Omental fat pad (tissue), 3 donors: ENCODE measurements at regions not wholly inside any gene's neighbourhood (a gene's known extent, or its start where the extent isn't known, plus 50 kb on each side); places are given as distances from the start of the nearest gene placed in this dataset.
"Not testable (repeated sequence)": the region's sequence is repeated elsewhere in the genome, so short reads cannot be mapped to it uniquely, and the experiment has no call there.

Source experiments
- ATAC-seq: fragments of 150-250 bp; one replicate; pipeline ENCODE4 v1.9.1; 2016; ENCODE audit warnings: mild to moderate bottlenecking, moderate library complexity; ENCODE audit not compliant: low FRiP score
- DNase-seq: peaks from one replicate; pipeline ENCODE4 v3.0.0-alpha.2; 2019; ENCODE audit warnings: low spot score
- TF ChIP-seq, protein P1 (sequence below), 3 donors: fragments of 450-650 bp; IDR thresholded peaks; one replicate each; pipeline ENCODE4 v1.5.1; 2016 to 2017; ENCODE audit warnings: antibody characterized with exemption in 3 of 3, mild to moderate bottlenecking in 3 of 3, moderate library complexity in 2 of 3

DNA sequence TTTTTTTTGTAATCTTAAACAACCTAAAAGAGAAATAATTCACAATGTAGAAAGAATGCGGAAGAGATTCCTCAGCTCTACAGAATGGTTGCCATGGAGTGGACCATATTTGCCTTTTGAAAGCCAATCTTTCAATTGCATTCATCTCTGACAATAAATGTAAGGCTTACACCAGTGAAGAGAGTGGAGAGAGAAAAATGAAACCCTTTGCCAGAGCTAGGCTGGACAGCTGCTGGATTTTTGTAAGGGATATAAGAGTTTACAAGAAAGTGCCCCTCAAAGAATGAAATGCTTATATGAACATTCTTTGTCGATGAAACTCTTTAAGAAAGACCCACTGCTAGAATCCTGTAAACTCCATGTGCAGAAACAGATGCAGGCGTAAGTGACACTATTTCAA is 66.0 kb upstream of the FAT1 start:
- TF ChIP-seq, protein P1, sequence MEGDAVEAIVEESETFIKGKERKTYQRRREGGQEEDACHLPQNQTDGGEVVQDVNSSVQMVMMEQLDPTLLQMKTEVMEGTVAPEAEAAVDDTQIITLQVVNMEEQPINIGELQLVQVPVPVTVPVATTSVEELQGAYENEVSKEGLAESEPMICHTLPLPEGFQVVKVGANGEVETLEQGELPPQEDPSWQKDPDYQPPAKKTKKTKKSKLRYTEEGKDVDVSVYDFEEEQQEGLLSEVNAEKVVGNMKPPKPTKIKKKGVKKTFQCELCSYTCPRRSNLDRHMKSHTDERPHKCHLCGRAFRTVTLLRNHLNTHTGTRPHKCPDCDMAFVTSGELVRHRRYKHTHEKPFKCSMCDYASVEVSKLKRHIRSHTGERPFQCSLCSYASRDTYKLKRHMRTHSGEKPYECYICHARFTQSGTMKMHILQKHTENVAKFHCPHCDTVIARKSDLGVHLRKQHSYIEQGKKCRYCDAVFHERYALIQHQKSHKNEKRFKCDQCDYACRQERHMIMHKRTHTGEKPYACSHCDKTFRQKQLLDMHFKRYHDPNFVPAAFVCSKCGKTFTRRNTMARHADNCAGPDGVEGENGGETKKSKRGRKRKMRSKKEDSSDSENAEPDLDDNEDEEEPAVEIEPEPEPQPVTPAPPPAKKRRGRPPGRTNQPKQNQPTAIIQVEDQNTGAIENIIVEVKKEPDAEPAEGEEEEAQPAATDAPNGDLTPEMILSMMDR (IDR thresholded peaks at IDR 0.05), result no peak
- no peak for DNase-seq
- no peak for ATAC-seq

DNA sequence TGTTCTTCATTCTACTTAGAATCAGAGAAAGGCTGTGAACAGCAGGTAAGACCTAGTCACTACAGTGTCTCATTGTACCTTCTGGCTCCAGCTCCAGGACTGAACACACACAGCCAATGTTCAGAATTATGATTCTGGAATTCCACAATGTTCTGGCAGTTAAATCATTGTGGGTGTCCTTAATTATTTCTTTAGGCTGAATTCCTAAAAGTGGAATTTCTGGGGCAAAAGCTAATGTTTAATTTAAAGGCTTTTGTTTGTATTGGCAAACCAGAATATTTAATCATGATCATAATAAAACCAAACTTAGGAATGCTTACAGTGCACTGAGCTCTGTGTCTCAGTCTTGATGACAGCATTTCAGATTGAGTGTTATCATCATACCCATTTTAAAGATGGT is 67.0 kb upstream of the FAT1 start:
- DNase-seq (no peak), ATAC-seq (no peak)
- TF ChIP-seq, protein P1 (IDR thresholded peaks at IDR 0.05), result no peak

DNA sequence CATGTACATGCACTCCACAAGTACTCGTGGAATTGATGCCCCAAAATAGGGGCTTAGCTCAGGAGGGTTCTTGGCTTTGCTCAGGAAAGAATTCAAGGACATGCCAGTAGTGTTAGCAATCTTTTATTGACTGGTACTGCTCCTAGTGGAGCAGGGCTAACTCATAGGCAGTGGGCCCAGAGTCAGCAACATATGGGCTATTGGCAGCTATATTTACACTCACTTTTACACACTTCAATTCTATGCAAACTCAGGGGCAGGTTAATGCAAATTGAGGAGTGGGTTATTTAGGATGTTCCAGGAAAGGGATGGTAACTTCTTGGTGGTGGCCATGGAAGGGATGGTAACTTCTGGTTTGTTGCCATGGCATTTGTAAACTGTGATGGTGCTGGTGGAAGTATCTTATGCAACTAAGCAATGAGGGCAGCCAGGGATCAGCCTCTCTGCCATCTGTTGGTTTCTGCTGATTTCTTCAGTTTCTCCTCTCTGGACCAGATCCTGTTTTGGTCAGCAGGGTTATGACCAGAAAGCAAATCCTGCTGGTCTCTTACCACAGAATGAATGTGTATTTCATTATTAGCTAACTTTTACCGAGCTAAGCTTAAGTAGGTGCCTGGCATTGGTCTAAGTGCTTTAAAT is 69.2 kb upstream of the FAT1 start:
- no peak for ATAC-seq
- TF ChIP-seq, protein P1 (IDR thresholded peaks at IDR 0.05), result no peak

DNA sequence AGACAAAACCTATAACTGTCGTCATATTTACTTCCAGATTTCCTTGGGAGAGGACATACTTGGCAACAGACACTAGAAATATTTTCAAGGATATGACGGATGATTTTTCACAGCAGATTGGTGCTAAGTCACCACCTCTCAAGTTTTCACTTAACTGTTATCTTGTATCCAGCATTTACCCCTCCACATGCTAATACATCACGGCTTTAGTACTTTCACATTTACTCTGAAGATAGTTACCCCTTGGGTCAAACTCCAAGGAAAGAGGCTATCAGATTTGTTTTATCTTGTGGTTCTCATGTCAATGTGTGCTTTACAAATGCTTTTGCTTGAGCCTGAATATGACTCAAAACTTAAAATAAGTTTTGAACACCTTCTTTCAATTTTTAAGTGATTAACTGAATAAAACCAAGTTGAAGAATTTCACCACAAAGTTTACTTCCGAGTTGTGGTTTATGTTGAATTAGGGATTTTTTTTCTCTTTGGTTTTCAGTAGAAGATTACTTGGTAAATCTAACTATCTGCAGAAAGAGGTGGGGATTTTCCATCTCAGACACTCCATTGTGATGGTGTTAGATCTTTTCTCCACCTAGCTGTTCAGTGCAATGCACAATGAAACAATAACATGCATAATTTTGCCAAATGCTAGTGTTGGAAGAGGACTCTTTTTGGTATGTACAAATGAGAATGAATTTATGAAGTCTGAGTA is 75.4 kb upstream of the FAT1 start:
- TF ChIP-seq, protein P1 (IDR thresholded peaks at IDR 0.05), result no peak
- DNase-seq (no peak), ATAC-seq (no peak)

More for the DNA sequence above, 69.2 kb upstream of the FAT1 start:
- no peak for DNase-seq

DNA sequence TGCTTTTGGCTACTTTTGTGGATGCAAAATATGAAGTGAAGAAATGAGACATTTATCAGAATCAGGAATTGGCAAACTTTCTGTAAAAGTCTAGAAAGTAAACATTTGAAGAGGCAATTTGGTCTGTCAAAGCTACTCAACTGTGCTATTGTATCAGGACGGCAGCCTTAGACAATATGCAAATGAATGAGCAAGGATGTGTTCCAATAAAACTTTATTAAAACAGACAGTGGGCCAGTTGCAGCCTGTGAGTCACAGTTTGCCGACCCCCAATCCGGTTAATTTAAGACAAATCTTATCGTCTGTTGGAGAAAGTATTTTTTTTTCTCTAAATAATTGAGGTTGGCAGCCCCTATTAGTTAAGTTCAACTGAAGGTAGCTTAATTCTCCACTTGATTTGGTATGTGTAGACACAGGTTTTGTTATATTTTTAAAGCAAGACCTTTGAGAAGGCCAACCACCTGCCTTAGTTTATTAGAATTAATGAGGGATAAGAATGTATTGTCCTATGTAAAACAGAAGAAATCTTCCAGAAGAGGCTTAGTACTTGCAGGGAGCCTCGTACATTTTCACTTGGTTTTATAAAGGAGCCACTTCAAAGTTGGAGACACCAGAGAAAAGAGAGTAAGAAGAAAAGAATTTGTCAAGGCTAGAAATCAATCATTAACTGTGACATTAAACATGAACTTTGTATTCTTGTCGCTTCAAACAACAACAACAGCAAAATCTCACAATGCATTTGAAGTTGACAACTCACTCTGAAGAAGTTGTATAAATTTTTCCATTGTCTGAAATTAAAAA is 81.6 kb upstream of the FAT1 start:
- ATAC-seq (no peak), DNase-seq (no peak)
- TF ChIP-seq, protein P1 (IDR thresholded peaks at IDR 0.05), result no peak

DNA sequence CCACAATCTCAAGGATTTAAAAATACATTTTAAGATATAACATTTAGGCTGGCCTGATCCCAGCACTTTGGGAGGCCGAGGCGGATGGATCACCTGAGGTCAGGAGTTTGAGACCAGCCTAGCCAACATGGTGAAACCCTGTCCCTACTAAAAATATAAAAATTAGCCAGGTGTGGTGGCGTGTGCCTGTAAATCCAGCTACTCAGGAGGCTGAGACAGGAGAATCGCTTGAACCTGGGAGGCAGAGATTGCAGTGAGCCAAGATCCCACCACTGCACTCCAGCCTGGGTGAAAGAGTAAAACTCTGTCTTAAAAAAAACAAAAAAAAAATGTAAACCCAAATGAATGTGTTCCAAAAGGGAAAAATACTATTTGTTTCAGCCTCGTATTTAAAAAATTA is 82.3 kb upstream of the FAT1 start:
- DNase-seq, ATAC-seq: not testable (repeated sequence)

DNA sequence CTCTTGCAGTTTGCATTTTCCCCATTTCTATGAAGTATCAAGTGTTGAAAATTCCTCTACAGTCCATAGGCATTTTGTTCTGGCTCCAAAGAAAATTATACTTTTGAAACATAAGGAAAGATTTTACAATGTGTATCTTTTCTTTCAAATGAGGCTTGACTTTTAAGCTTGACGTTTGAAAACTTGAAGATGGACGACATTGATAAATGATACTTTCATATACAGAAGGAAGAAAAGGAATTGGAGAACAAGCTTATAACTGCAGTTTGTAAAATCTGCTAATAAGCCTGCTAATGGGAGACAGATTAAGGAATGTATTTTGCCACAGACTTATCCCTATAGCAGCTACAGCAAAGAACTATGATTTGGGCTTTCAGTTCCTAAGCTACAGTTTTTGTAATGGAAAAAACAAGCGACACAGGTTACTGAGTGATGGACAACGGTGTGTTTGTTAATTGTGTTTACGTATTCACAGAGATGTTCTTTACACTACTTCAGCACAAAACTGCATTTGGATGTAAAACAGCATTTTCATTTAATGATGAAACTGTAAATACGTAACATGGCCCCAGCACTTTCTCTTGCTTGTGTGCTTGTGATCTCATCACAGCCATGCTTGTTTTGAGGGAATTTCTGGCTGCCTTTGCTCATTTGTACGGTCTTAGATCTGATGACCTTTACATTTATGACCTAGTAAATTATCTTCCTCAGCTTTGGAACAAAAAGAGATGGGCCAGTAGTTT is 83.2 kb upstream of the FAT1 start:
- DNase-seq, result no peak

More for the DNA sequence above, 83.2 kb upstream of the FAT1 start:
- TF ChIP-seq, protein P1 (IDR thresholded peaks at IDR 0.05), result no peak
- ATAC-seq, result no peak
